HEK293 (cell line): ENCODE measurements at regions not wholly inside any gene's neighbourhood (a gene's known extent, or its start where the extent isn't known, plus 50 kb on each side); places are given as distances from the start of the nearest gene placed in this dataset.

Experiments used
- CTCF ChIA-PET: fragments of 350-600 bp; formaldehyde crosslinking; extraction: SDS; loops from one replicate; lab custom pipeline; 2021; ENCODE audit warnings: antibody characterized with exemption; lab: Yijun Ruan, JAX
- POLR2A ChIA-PET: fragments of 300-600 bp; formaldehyde crosslinking; extraction: SDS; loops from one replicate; lab custom pipeline; 2020; ENCODE audit warnings: antibody characterized with exemption, inconsistent platforms; lab: Yijun Ruan, JAX
- H3K27ac ChIP-seq: fragments of 200-500 bp; sonication (Bioruptor generic); 2 replicates; pipeline ENCODE4 v1.5.1; 2014; ENCODE audit warnings: low read depth, low read length, control low read depth, inconsistent platforms; ENCODE audit errors: extremely low read depth
- H3K36me3 ChIP-seq, 2 experiments: fragments of 200-500 bp in 1 of 2; sonication (Bioruptor generic) in 1 of 2; 1 replicate in 1 of 2; 2 replicates in 1 of 2; pipeline ENCODE4 v1.5.1; 2014 to 2017; ENCODE audit warnings: inconsistent platforms in 2 of 2, low read length in 2 of 2; ENCODE audit not compliant: control insufficient read depth in 2 of 2, insufficient read depth in 1 of 2
- H3K4me1 ChIP-seq: fragments of 200-500 bp; sonication (Bioruptor generic); 2 replicates; pipeline ENCODE4 v1.5.1; 2014; ENCODE audit warnings: mild to moderate bottlenecking, low read length, inconsistent platforms; ENCODE audit not compliant: control insufficient read depth, insufficient read depth
- H3K4me3 ChIP-seq: 2 replicates; pipeline ENCODE4 v1.5.1; 2011; ENCODE audit warnings: low read depth, mild to moderate bottlenecking, control low read depth, low read length, moderate library complexity
- H3K9me3 ChIP-seq: fragments of 200-500 bp; sonication (Bioruptor generic); 2 replicates; pipeline ENCODE4 v1.5.1; 2014; ENCODE audit warnings: low read depth, low read length, inconsistent platforms; ENCODE audit not compliant: control insufficient read depth, insufficient read depth
- GLI4 ChIP-seq: fragments of 450-650 bp; formaldehyde crosslinking; IDR thresholded peaks from 2 replicates; pipeline ENCODE4 v1.5.1; 2016; ENCODE audit warnings: missing biosample characterization, missing genetic modification characterization
- GLIS2 ChIP-seq: fragments of 450-650 bp; formaldehyde crosslinking; IDR thresholded peaks from 2 replicates; pipeline ENCODE4 v1.5.1; 2016; ENCODE audit warnings: missing biosample characterization, missing genetic modification characterization
- HOXC10 ChIP-seq: sonication (generic); formaldehyde crosslinking; IDR thresholded peaks from 2 replicates; pipeline ENCODE4 v1.8.1; 2023; ENCODE audit warnings: mild to moderate bottlenecking, missing genetic modification reagents
- KLF10 ChIP-seq: fragments of 450-650 bp; IDR thresholded peaks from 2 replicates; pipeline ENCODE4 v1.5.1; 2018; ENCODE audit warnings: missing biosample characterization, mild to moderate bottlenecking, missing genetic modification characterization
- KLF7 ChIP-seq: fragments of 450-650 bp; formaldehyde crosslinking; IDR thresholded peaks from 2 replicates; pipeline ENCODE4 v1.5.1; 2016; ENCODE audit warnings: missing biosample characterization, missing genetic modification characterization, borderline replicate concordance
- PRDM1 ChIP-seq: fragments of 450-650 bp; formaldehyde crosslinking; IDR thresholded peaks from 2 replicates; pipeline ENCODE4; 2016; ENCODE audit warnings: missing biosample characterization, missing genetic modification characterization
- SCRT2 ChIP-seq: fragments of 450-650 bp; formaldehyde crosslinking; IDR thresholded peaks from 2 replicates; pipeline ENCODE4 v1.5.1; 2016; ENCODE audit warnings: missing biosample characterization, missing genetic modification characterization
- YY1 ChIP-seq: fragments of 450-650 bp; formaldehyde crosslinking; IDR thresholded peaks from 2 replicates; pipeline ENCODE4 v1.5.1; 2018; ENCODE audit warnings: missing biosample characterization, missing genetic modification characterization
- ZBTB17 ChIP-seq: fragments of 450-650 bp; formaldehyde crosslinking; IDR thresholded peaks from 2 replicates; pipeline ENCODE4 v1.5.1; 2016; ENCODE audit warnings: missing biosample characterization, missing genetic modification characterization
- ZBTB6 ChIP-seq: fragments of 450-650 bp; formaldehyde crosslinking; IDR thresholded peaks from 2 replicates; pipeline ENCODE4 v1.5.1; 2017; ENCODE audit warnings: missing biosample characterization, missing genetic modification characterization
- ZFP3 ChIP-seq: fragments of 450-650 bp; formaldehyde crosslinking; IDR thresholded peaks from 2 replicates; pipeline ENCODE4 v1.5.1; 2016; ENCODE audit warnings: low read depth, missing biosample characterization, missing genetic modification characterization
- ZNF112 ChIP-seq: fragments of 450-650 bp; formaldehyde crosslinking; IDR thresholded peaks from 2 replicates; pipeline ENCODE4 v1.5.0; 2017; ENCODE audit warnings: missing biosample characterization, missing genetic modification characterization
- ZNF138 ChIP-seq: fragments of 450-650 bp; formaldehyde crosslinking; IDR thresholded peaks from 2 replicates; pipeline ENCODE4 v1.5.1; 2016; ENCODE audit warnings: missing biosample characterization, missing genetic modification characterization, borderline replicate concordance
- ZNF140 ChIP-seq: fragments of 450-650 bp; formaldehyde crosslinking; IDR thresholded peaks from 2 replicates; pipeline ENCODE4 v1.5.1; 2016; ENCODE audit warnings: missing biosample characterization, missing genetic modification characterization
- ZNF146 ChIP-seq: fragments of 450-650 bp; formaldehyde crosslinking; IDR thresholded peaks from 2 replicates; pipeline ENCODE4 v1.5.1; 2016; ENCODE audit warnings: missing biosample characterization, missing genetic modification characterization
- ZNF274 ChIP-seq, 2 experiments: fragments of 200-500 bp in 1 of 2; fragments of 450-650 bp in 1 of 2; sonication (Bioruptor generic) in 1 of 2; formaldehyde crosslinking in 1 of 2; IDR thresholded peaks; 2 replicates each; pipeline versions ENCODE4 v1.5.1 to v1.6.1; 2014 to 2016; ENCODE audit warnings: borderline replicate concordance in 1 of 2, inconsistent platforms in 1 of 2, low read length in 1 of 2, missing biosample characterization in 1 of 2, missing genetic modification characterization in 1 of 2
- ZNF311 ChIP-seq: fragments of 450-650 bp; formaldehyde crosslinking; IDR thresholded peaks from 2 replicates; pipeline ENCODE4 v1.5.1; 2017; ENCODE audit warnings: missing biosample characterization, missing genetic modification characterization, borderline replicate concordance
- ZNF354C ChIP-seq: fragments of 450-650 bp; formaldehyde crosslinking; IDR thresholded peaks from 2 replicates; pipeline ENCODE4 v1.5.1; 2016; ENCODE audit warnings: missing biosample characterization, missing genetic modification characterization, low read depth, borderline replicate concordance
- ZNF366 ChIP-seq: fragments of 450-650 bp; formaldehyde crosslinking; conservative IDR thresholded peaks from 2 replicates; pipeline ENCODE4 v1.5.1; 2016; ENCODE audit warnings: missing biosample characterization, missing genetic modification characterization
- ZNF433 ChIP-seq: fragments of 450-650 bp; formaldehyde crosslinking; IDR thresholded peaks from 2 replicates; pipeline ENCODE4 v1.5.1; 2016; ENCODE audit warnings: missing biosample characterization, missing genetic modification characterization, low read depth
- ZNF529 ChIP-seq: fragments of 450-650 bp; formaldehyde crosslinking; IDR thresholded peaks from 2 replicates; pipeline ENCODE4 v1.5.1; 2017; ENCODE audit warnings: missing genetic modification characterization, missing biosample characterization; ENCODE audit not compliant: insufficient replicate concordance
- ZNF544 ChIP-seq: fragments of 450-650 bp; formaldehyde crosslinking; IDR thresholded peaks from 2 replicates; pipeline ENCODE4 v1.5.0; 2017; ENCODE audit warnings: missing biosample characterization, missing genetic modification characterization
- ZNF571 ChIP-seq: fragments of 450-650 bp; formaldehyde crosslinking; IDR thresholded peaks from 2 replicates; pipeline ENCODE4 v1.5.0; 2017; ENCODE audit warnings: missing biosample characterization, missing genetic modification characterization
- ZNF629 ChIP-seq: fragments of 450-650 bp; formaldehyde crosslinking; IDR thresholded peaks from 2 replicates; pipeline ENCODE4 v1.5.1; 2017; ENCODE audit warnings: missing biosample characterization, missing genetic modification characterization
- ZNF660 ChIP-seq: fragments of 450-650 bp; IDR thresholded peaks from 2 replicates; pipeline ENCODE4 v1.5.1; 2018; ENCODE audit warnings: missing biosample characterization, mild to moderate bottlenecking, missing genetic modification characterization
- ZNF664 ChIP-seq: fragments of 450-650 bp; formaldehyde crosslinking; IDR thresholded peaks from 2 replicates; pipeline ENCODE4 v1.5.1; 2016; ENCODE audit warnings: missing biosample characterization, missing genetic modification characterization
- ZNF670 ChIP-seq: fragments of 450-650 bp; formaldehyde crosslinking; IDR thresholded peaks from 2 replicates; pipeline ENCODE4 v1.5.1; 2016; ENCODE audit warnings: missing biosample characterization, missing genetic modification characterization, low read depth
- ZNF677 ChIP-seq: fragments of 450-650 bp; IDR thresholded peaks from 2 replicates; pipeline ENCODE4 v1.5.0; 2018; ENCODE audit warnings: missing biosample characterization, mild to moderate bottlenecking, missing genetic modification characterization, moderate library complexity
- ZNF707 ChIP-seq: fragments of 450-650 bp; formaldehyde crosslinking; IDR thresholded peaks from 2 replicates; pipeline ENCODE4 v1.5.1; 2016; ENCODE audit warnings: missing biosample characterization, missing genetic modification characterization
- ZNF843 ChIP-seq: fragments of 450-650 bp; formaldehyde crosslinking; IDR thresholded peaks from 2 replicates; pipeline ENCODE4 v1.5.1; 2016; ENCODE audit warnings: missing biosample characterization, missing genetic modification characterization

GRCh38 chr3:59374818-59375211 is 325.0 kb upstream of the CFAP20DC start:
- H3K4me1 ChIP-seq = no peaks in the 10 kb centered on the region
- ChIA-PET POLR2A (no interaction called here), CTCF (no interaction called here)
- no peaks in the 10 kb centered on the region for H3K36me3 ChIP-seq
- H3K4me3 ChIP-seq = no peak overlapping the region
- H3K27ac ChIP-seq = no peak overlapping the region
- no peaks in the 10 kb centered on the region for H3K9me3 ChIP-seq
- no peak for TF ChIP-seq ZFP3 (tag by site-specific recombination)
- TF ChIP-seq KLF7 (tag by site-specific recombination) = no peak
- no peak for TF ChIP-seq ZNF146 (tag by site-specific recombination)
- no peak for TF ChIP-seq ZNF529
- no peak for TF ChIP-seq SCRT2 (tag by site-specific recombination)
- no peak for TF ChIP-seq PRDM1 (tag by site-specific recombination)
- no peak for TF ChIP-seq ZNF274 (IDR thresholded peaks at IDR 0.05; ENCODE audit: low read length)
- no peak for TF ChIP-seq ZNF274 (tag by site-specific recombination; IDR thresholded peaks at IDR 0.05; ENCODE audit: borderline replicate concordance)

- Histone ChIP-seq H3K4me3 (no peak overlapping the region), H3K9me3 (no peaks in the 10 kb centered on the region), H3K36me3 (no peaks in the 10 kb centered on the region), H3K4me1 (no peaks in the 10 kb centered on the region), H3K27ac (no peak overlapping the region)
- TF ChIP-seq ZNF138 (no peak), ZNF112 (tag by site-specific recombination) (no peak), ZNF843 (tag by site-specific recombination) (no peak), ZNF677 (no peak), ZNF629 (no peak), YY1 (tag by site-specific recombination) (no peak), ZBTB17 (tag by site-specific recombination) (no peak), ZNF366 (tag by site-specific recombination) (no peak), ZNF664 (tag by site-specific recombination) (no peak), HOXC10 (no peak), ZNF670 (tag by site-specific recombination) (no peak), GLIS2 (no peak), ZNF311 (no peak), ZNF707 (tag by site-specific recombination) (no peak)
- ChIA-PET CTCF (no interaction called here), POLR2A (no interaction called here)
These were observed 324.4 kb upstream of the CFAP20DC start for GRCh38 chr3:59374091-59374817.

GRCh38 chr3:59372346-59372745 is 322.5 kb upstream of the CFAP20DC start:
- ChIA-PET CTCF (no interaction called here), POLR2A (no interaction called here)
- Histone ChIP-seq H3K4me1 (peaks cover under 1% of the 10 kb centered on the region; the same call in 1 of the 2 replicates), H3K36me3 (no peaks in the 10 kb centered on the region), H3K9me3 (no peaks in the 10 kb centered on the region), H3K27ac (no peak overlapping the region), H3K4me3 (no peak overlapping the region)
- TF ChIP-seq ZNF660 (tag by site-specific recombination) (no peak), GLI4 (tag by site-specific recombination) (no peak), ZNF544 (tag by site-specific recombination) (no peak), ZNF571 (tag by site-specific recombination) (no peak), ZNF138 (no peak), ZBTB6 (tag by site-specific recombination) (no peak), KLF10 (tag by site-specific recombination) (no peak), ZNF433 (tag by site-specific recombination) (no peak), ZNF354C (tag by site-specific recombination) (no peak), ZNF140 (tag by site-specific recombination) (no peak)
